ENCODE measurements at regions not wholly inside any gene's neighbourhood (a gene's known extent, or its start where the extent isn't known, plus 50 kb on each side); places are given as distances from the start of the nearest gene placed in this dataset.

GRCh38 chr17:5816491-5817070 is 232.3 kb upstream of the NLRP1 start:
- no CpG with 5 or more reads among the region's 8 CpGs for WGBS (ENCODE audit: extremely low coverage, insufficient read length, low lambda C conversion rate)
- H3K4me3 Mint-ChIP-seq = no peak overlapping the region
- no peak overlapping the region for H3K56ac ChIP-seq (ENCODE audit: insufficient read length, low read depth, low read length)

More at GRCh38 chr17:5816491-5817070, 232.3 kb upstream of the NLRP1 start:
- H3K79me2 ChIP-seq (ENCODE audit: insufficient read depth, low read length) = no peaks in the 10 kb centered on the region
- H3K23ac ChIP-seq (ENCODE audit: insufficient read length, low read depth, low read length) = no peak overlapping the region
- H3K27ac ChIP-seq (ENCODE audit: insufficient read length, low read depth, low read length) = no peak overlapping the region
- H2AFZ ChIP-seq (ENCODE audit: low read length) = no peak overlapping the region
- no peak overlapping the region for H4K8ac ChIP-seq (replicated peaks; ENCODE audit: insufficient read length, low read depth, low read length)
- no peak overlapping the region for H2BK12ac ChIP-seq (ENCODE audit: insufficient read length, low read depth, low read length)
- H3K18ac ChIP-seq (ENCODE audit: insufficient read length, low read depth, low read length) = no peak overlapping the region
- H3K36me3 Mint-ChIP-seq (ENCODE audit: insufficient read depth in 1 of 3, low read depth in 3 of 3) = peaks cover 3 to 17% (median 10%) of the 10 kb centered on the region in 3 experiments; a peak in 6 of 7 replicates
- no peak overlapping the region for H2BK15ac ChIP-seq (ENCODE audit: low read depth, low read length)
- no peak overlapping the region for H3K4me2 ChIP-seq (ENCODE audit: insufficient read depth, insufficient read length, low read length)
- H3T11ph ChIP-seq (ENCODE audit: low read length) = no peak overlapping the region
- no peaks in the 10 kb centered on the region for H3K27me3 ChIP-seq (ENCODE audit: insufficient read depth, low read length)
- no peaks in the 10 kb centered on the region for H3K9me3 ChIP-seq (ENCODE audit: control insufficient read depth, low read depth, low read length)
- peaks cover 6% of the 10 kb centered on the region for H3K27me3 Mint-ChIP-seq (ENCODE audit: low read depth)
- no peak overlapping the region for H4K5ac ChIP-seq (ENCODE audit: insufficient read length, low read depth, low read length)
- no peaks in the 10 kb centered on the region for H4K20me1 ChIP-seq (ENCODE audit: control insufficient read depth, insufficient read depth, insufficient read length)
- peak overlapping the region in 1 of 3 experiments; percentile 73; a peak in 1 of 7 replicates for H3K27ac Mint-ChIP-seq
- H4K91ac ChIP-seq (ENCODE audit: insufficient read length, low read depth, low read length) = no peak overlapping the region
- peaks cover 34 to 35% of the 10 kb centered on the region in 2 experiments for H3K4me1 Mint-ChIP-seq
- no peaks in the 10 kb centered on the region for H3K23me2 ChIP-seq (ENCODE audit: insufficient read length, low read depth, low read length, poor library complexity, severe bottlenecking)
- no peak overlapping the region for H2AK5ac ChIP-seq (ENCODE audit: insufficient read length, low read length)
- no peak overlapping the region for H2BK20ac ChIP-seq (ENCODE audit: low read depth, low read length, poor library complexity, severe bottlenecking)
- no peaks in the 10 kb centered on the region for H3K79me1 ChIP-seq (ENCODE audit: insufficient read depth, low read depth, low read length, poor library complexity, severe bottlenecking)
- no peaks in the 10 kb centered on the region; the same call in 1 of the 2 replicates for H3K4me1 ChIP-seq (ENCODE audit: insufficient read depth, low read length)
- TF ChIP-seq CTCF (conservative IDR thresholded peaks at IDR 0.05) = no peak
- no peak overlapping the region for H2BK120ac ChIP-seq (ENCODE audit: low read depth, low read length, poor library complexity, severe bottlenecking)
- H3K9ac ChIP-seq (ENCODE audit: extremely low read depth, insufficient read length, low read length) = no peak overlapping the region
- no peak overlapping the region for H3K4ac ChIP-seq (ENCODE audit: low read depth, low read length)
- peak; percentile 35 for DNase-seq
- H3K14ac ChIP-seq (ENCODE audit: insufficient read depth, low read length) = no peak overlapping the region; the same call in 1 of the 2 replicates
- H3K9me3 Mint-ChIP-seq = peaks cover 16 to 19% of the 10 kb centered on the region in 2 experiments
- no peak overlapping the region for H2BK5ac ChIP-seq (ENCODE audit: insufficient read length, low read length)
